Epithelial cell of proximal tubule (primary cell): ENCODE measurements at regions not wholly inside any gene's neighbourhood (a gene's known extent, or its start where the extent isn't known, plus 50 kb on each side); places are given as distances from the start of the nearest gene placed in this dataset.

ENCODE experiments used
- DNase-seq: peaks from one replicate; pipeline ENCODE4 v3.0.0-alpha.2; 2011; ENCODE audit warnings: low read depth
- H3K4me3 ChIP-seq: 2 replicates; pipeline ENCODE4 v1.5.1; 2011; ENCODE audit warnings: low read depth, mild to moderate bottlenecking, low read length
- CTCF ChIP-seq: conservative IDR thresholded peaks from 2 replicates; pipeline ENCODE4 v1.5.1; 2012; ENCODE audit warnings: low read depth, mild to moderate bottlenecking, low read length

GRCh38 chr4:135186002-135186401 lies 984.4 kb upstream of the PABPC4L start:
- TF ChIP-seq CTCF: no peak
- DNase-seq: no peak
- H3K4me3 ChIP-seq: no peak overlapping the region

GRCh38 chr4:135185256-135185655 lies 983.7 kb upstream of the PABPC4L start:
- H3K4me3 ChIP-seq: no peak overlapping the region
- DNase-seq: no peak
- TF ChIP-seq CTCF: no peak

GRCh38 chr4:135184715-135185114 lies 983.1 kb upstream of the PABPC4L start:
- H3K4me3 ChIP-seq: no peak overlapping the region
- DNase-seq: no peak
- TF ChIP-seq CTCF: no peak

GRCh38 chr4:135177321-135177720 lies 975.7 kb upstream of the PABPC4L start:
- no peak for DNase-seq
- no peak overlapping the region for H3K4me3 ChIP-seq
- no peak for TF ChIP-seq CTCF

- TF ChIP-seq CTCF: no peak
- H3K4me3 ChIP-seq: no peak overlapping the region
- no peak for DNase-seq
Measured at GRCh38 chr4:135166661-135167060, 965.1 kb upstream of the PABPC4L start.

- DNase-seq: no peak
- no peak for TF ChIP-seq CTCF
Measured at GRCh38 chr4:135164601-135165000, 963.0 kb upstream of the PABPC4L start.

GRCh38 chr4:135144498-135144897 lies 942.9 kb upstream of the PABPC4L start:
- no peak for TF ChIP-seq CTCF
- no peak for DNase-seq
- peak overlapping the region; percentile 28 for H3K4me3 ChIP-seq

More at GRCh38 chr4:135164601-135165000, 963.0 kb upstream of the PABPC4L start:
- no peak overlapping the region for H3K4me3 ChIP-seq
